IPS-15b (cell line): ENCODE measurements at regions not wholly inside any gene's neighbourhood (a gene's known extent, or its start where the extent isn't known, plus 50 kb on each side); places are given as distances from the start of the nearest gene placed in this dataset.

Experiments used
- H3K27me3 ChIP-seq: one replicate; pipeline ENCODE4 v1.6.1; 2013; ENCODE audit warnings: low read length; ENCODE audit not compliant: control insufficient read depth, insufficient read depth
- H3K36me3 ChIP-seq: one replicate; pipeline ENCODE4 v1.6.1; 2013; ENCODE audit warnings: low read length; ENCODE audit not compliant: control insufficient read depth, insufficient read depth
- H3K4me1 ChIP-seq: one replicate; pipeline ENCODE4 v1.6.1; 2013; ENCODE audit warnings: mild to moderate bottlenecking, low read length; ENCODE audit not compliant: control insufficient read depth, insufficient read depth
- H3K4me3 ChIP-seq: one replicate; pipeline ENCODE4 v1.5.1; 2013; ENCODE audit warnings: low read depth, low read length
- H3K9ac ChIP-seq: one replicate; pipeline ENCODE4 v1.6.1; 2013; ENCODE audit warnings: low read depth, mild to moderate bottlenecking, low read length
- H3K9me3 ChIP-seq: one replicate; pipeline ENCODE4 v1.6.1; 2013; ENCODE audit warnings: mild to moderate bottlenecking, low read length; ENCODE audit not compliant: control insufficient read depth, insufficient read depth

DNA sequence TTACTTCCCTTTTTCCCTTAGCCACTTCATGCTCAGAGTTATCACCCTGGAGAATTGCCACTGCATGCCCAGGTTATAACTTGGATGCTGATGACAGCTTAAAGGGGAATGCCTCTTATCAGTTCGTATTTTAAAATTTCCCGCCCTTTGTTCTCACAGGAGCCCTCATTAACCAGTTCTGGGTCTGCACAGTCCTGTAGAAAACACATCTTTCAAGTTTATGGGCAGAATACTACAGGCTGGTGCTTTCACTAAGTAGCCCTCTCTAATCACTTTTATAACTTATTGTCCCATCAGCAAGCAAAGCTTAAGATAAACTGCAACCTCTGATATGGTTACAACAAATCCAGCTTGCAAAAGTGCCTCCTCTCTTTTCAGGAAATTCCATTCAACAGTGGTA, 587.3 kb upstream of the UBE2E2 start:
- Histone ChIP-seq H3K9ac (no peak overlapping the region), H3K9me3 (no peaks in the 10 kb centered on the region), H3K4me3 (no peak overlapping the region), H3K36me3 (no peaks in the 10 kb centered on the region), H3K4me1 (no peaks in the 10 kb centered on the region), H3K27me3 (no peaks in the 10 kb centered on the region)

DNA sequence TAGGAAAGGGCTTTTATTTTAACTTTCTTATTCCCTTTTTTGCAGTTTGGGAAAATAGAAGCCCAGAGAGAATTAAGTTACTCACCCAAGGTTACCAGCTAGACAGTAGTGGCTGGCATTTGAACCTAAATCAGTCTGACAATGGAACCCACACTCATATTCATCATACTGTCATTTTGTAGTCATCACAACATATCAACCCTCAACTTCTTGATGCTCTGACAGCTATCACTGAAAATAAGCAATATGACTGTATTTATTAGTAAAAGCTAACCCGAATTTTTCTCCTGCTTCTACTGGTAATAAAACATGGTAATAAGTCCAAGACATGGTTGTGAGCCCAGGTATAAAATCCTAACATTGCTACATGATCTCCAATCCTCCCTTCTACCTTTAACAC, 585.8 kb upstream of the UBE2E2 start:
- H3K9me3 ChIP-seq = no peaks in the 10 kb centered on the region
- H3K4me3 ChIP-seq = no peak overlapping the region
- H3K4me1 ChIP-seq = no peaks in the 10 kb centered on the region
- no peaks in the 10 kb centered on the region for H3K27me3 ChIP-seq
- H3K36me3 ChIP-seq = no peaks in the 10 kb centered on the region
- H3K9ac ChIP-seq = no peak overlapping the region

DNA sequence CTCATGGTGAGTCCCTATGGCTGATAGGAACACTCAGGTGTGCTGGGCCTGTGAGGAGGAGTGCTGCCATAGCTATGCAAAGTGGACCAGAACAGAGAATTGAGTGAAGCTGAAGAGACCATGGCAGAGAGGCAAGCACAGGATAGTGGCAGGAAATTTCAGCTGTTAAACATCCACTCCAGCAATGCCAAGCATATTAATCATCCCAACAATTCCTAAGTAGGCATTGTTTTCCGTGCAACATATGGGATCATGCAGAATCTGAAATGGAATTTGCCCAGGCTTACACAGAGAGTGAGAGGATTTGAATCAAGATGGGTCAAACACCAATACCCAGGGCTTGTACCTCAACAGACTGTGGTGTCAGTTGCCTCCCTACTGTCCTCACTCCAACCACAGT, 582.6 kb upstream of the UBE2E2 start:
- Histone ChIP-seq H3K9me3 (no peaks in the 10 kb centered on the region), H3K27me3 (no peaks in the 10 kb centered on the region), H3K4me3 (no peak overlapping the region), H3K4me1 (no peaks in the 10 kb centered on the region), H3K9ac (no peak overlapping the region), H3K36me3 (no peaks in the 10 kb centered on the region)

DNA sequence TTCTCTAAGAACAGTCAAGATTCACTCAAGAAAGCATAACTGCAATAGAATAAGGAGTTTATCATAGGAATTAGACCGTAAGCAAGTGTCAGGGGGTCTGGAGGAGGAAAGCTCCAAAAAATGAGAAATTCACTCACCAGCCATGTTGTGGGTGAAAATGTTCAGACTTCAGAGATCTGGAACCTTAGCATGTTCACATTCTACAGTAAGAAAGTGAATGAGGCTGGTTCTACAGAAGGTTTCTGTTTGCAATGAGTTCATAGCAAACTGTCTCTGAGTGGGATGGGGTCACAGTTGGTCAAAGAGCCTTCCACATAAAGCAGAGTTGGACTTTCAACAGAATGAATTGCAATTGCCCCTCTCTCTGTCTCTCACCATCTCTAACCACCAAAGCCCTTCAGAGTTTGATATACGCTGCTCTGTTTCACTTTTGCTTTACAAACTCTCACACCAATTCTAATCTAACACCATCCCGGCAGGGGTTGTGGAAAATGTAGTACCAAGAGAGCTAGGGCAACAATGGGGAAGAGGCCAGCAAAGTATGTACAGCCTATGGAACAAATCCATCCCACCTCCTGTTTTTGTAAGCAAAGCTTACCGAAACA, 581.8 kb upstream of the UBE2E2 start:
- no peak overlapping the region for H3K9ac ChIP-seq
- no peaks in the 10 kb centered on the region for H3K36me3 ChIP-seq
- no peak overlapping the region for H3K4me3 ChIP-seq
- H3K9me3 ChIP-seq = no peaks in the 10 kb centered on the region
- no peaks in the 10 kb centered on the region for H3K4me1 ChIP-seq
- no peaks in the 10 kb centered on the region for H3K27me3 ChIP-seq

DNA sequence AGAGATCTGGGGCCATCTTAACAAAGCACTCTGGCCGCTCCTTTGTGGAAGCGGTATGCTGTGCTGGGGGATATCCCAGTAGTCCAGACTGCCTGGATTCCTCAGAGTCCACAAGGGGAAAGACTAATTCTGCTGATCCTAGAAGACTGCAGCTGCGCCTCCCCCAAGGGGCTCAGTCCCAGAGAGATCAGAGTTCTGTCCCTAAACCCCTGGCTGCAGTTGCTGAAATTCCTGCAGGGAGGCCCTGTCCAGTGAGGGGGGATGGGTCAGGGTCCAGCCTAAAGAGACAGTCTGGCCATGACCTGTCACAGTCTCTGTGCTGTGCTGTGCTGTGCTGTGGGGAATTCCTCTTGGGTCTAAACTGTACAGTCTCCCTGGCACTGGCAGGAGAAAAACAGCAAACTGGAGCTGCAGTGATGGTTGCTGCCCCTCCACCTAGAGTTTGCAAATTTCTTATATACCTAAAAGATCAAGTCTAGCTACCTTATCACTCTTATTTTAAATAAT, 575.1 kb upstream of the UBE2E2 start:
- H3K4me3 ChIP-seq = no peak overlapping the region
- H3K27me3 ChIP-seq = no peaks in the 10 kb centered on the region
- H3K4me1 ChIP-seq = no peaks in the 10 kb centered on the region
- no peaks in the 10 kb centered on the region for H3K36me3 ChIP-seq
- H3K9ac ChIP-seq = no peak overlapping the region
- H3K9me3 ChIP-seq = no peaks in the 10 kb centered on the region

DNA sequence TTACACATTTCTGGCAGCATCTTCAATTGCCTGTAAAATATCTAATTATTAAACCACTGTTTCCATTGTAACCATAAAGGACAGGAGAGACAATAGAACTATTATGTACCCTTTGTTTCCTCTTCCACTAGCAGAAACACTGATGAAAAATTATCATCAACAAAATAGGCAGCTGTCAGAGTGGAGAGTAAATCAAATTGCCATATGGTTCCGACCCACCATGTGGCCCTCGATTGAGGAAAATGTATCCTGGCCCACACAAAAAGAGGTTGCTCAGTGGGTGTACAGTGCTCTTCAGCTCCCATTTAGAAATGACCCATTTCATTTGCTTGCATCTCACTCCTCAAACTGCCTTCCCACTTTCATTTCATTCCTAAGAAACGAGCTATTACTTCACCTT, 570.6 kb upstream of the UBE2E2 start:
- Histone ChIP-seq H3K9me3 (no peaks in the 10 kb centered on the region), H3K9ac (no peak overlapping the region), H3K4me3 (no peak overlapping the region), H3K27me3 (no peaks in the 10 kb centered on the region), H3K4me1 (peaks cover 4% of the 10 kb centered on the region), H3K36me3 (no peaks in the 10 kb centered on the region)

DNA sequence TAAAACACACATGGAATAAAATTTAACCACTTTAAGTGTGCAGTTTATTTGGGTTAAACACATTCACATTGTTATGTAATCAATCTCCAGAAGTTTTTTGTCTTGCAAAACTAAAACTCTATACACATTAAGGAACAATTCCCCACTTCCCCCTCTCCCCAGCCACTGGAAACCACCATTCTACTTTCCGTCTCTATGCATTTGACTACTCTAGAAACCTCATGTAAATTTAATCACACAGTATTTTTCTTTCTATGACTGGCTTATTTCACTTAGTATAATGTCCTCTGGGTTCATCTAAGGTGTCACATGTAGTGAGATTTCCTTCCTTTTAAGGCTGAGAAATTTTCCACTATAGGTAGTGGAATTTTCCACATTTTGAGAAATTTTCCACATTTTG, 568.7 kb upstream of the UBE2E2 start:
- Histone ChIP-seq H3K9ac (no peak overlapping the region), H3K27me3 (no peaks in the 10 kb centered on the region), H3K36me3 (no peaks in the 10 kb centered on the region), H3K4me3 (no peak overlapping the region), H3K4me1 (peaks cover 4% of the 10 kb centered on the region), H3K9me3 (no peaks in the 10 kb centered on the region)

DNA sequence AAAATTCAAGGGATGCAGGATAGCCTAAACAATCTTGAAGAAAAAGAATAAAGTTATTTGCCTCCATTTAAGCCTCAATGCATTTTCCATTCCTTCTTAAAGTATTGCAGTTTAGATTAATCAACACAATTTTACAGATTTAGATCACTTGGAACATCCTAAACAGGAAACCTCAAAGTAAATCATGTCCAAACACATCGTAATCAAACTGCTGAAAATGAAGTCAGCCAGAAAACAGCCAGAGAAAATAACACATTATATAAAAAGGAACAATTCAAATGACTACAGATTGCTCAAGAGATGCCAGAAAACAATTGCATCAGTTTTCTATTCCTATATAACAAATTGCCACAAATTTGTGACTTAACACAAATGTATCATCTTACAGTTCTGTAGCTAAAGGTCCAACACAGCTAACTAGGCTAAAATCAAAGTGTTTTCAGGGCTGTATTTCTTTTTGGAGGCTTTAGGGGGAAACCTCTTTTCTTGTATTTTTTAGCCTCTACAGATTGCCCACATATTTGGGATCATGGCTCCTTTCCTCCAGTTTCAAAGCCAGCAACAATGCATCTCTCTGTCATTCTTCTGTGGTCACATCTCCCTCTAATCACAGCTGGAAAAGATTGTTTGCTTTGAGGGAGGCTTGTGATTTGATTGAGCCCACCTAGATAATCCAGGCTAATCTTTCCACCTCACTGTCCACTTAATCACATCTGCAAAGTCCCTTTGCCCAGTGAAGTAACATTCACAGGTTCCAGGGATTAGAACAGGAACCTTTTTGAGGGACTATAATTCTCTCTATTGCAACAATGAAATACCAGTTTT, 543.3 kb upstream of the UBE2E2 start:
- Histone ChIP-seq H3K9ac (no peak overlapping the region), H3K36me3 (no peaks in the 10 kb centered on the region), H3K4me3 (no peak overlapping the region), H3K27me3 (no peaks in the 10 kb centered on the region), H3K9me3 (no peaks in the 10 kb centered on the region), H3K4me1 (no peaks in the 10 kb centered on the region)

DNA sequence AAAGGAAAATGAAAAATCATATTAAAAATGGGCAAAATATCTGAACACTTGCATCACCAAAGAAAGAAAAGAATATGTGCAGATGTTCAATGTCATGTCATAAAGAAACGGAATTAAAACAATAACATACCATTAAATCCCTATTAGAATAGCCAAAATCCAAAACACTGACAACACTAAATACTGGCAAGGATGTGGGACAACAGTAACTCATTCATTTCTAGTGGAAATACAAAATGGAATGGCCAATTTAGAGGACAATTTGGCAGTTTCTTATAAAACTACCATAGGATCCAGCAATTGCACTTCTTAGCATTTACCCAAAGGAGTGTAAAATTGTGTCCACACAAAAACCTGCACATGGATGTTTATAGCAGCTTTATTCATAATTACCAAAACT, 542.5 kb upstream of the UBE2E2 start:
- Histone ChIP-seq H3K9me3 (no peaks in the 10 kb centered on the region), H3K27me3 (no peaks in the 10 kb centered on the region), H3K36me3 (no peaks in the 10 kb centered on the region), H3K4me1 (no peaks in the 10 kb centered on the region), H3K9ac (no peak overlapping the region), H3K4me3 (no peak overlapping the region)

DNA sequence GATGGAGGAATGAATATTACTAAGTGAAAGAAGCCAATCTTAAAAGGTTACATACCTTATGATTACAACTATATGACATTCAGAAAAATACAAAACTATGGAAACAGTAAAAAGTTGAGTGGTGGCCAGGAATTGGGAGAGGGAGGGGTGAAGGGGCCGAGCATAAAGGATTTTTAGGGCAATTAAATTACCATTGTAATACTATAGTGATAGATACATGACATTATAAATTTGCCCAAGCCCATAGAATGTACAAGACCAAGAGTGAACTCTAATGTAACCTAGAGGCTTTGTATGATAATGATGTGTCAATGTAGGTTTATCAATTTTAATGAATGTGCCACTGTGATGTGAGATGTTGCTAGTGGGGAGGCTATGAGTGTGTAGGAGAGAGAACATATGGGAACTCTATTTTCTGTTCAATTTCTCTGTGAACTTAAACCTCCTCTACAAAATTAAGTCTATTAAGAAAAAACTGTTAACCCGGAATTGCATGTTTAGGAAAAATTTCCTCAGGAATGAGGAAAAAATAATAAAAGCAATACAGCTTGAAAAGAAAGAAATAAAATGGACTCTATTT, 541.9 kb upstream of the UBE2E2 start:
- no peaks in the 10 kb centered on the region for H3K36me3 ChIP-seq
- no peaks in the 10 kb centered on the region for H3K4me1 ChIP-seq
- no peak overlapping the region for H3K4me3 ChIP-seq
- no peaks in the 10 kb centered on the region for H3K9me3 ChIP-seq
- H3K9ac ChIP-seq = no peak overlapping the region
- H3K27me3 ChIP-seq = no peaks in the 10 kb centered on the region

DNA sequence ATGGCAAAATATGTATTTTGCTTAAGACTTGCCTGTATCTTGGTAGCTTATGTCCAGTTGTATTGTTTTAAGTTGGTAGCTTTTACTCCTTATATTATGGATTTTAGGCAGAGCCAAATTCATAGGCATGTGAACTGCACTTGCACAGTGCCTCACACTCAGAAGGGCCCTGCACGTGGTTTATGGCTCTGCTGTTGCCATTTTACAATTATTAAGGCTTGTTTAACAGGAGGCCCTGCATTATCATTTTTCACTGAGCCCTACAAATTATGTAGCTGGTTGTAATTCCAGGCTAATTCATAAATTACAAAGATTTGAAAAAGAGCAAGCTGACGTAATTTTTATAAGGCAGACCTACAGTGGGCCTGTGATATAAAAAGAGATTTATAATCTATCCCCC, 537.6 kb upstream of the UBE2E2 start:
- no peaks in the 10 kb centered on the region for H3K9me3 ChIP-seq
- H3K36me3 ChIP-seq = no peaks in the 10 kb centered on the region
- H3K9ac ChIP-seq = no peak overlapping the region

DNA sequence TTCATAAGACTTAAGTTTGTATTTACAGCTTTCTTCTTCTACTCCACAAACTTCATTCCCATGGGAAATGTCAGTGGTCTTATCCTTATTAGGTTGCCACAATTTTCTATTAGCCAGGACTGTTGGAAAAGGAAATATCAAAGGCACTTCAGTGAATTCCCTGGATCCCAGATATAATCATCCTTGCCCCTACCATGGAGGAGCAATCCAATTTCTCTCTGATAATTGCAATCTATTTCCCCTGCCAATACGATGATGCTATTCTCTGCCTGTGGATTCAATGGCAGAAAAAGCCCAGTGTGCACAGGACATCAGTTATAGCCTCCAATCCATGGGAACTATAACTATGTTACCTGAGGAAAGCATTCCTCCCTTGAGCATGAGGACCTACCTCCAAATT, 536.4 kb upstream of the UBE2E2 start:
- H3K9ac ChIP-seq = no peak overlapping the region
- H3K4me1 ChIP-seq = no peaks in the 10 kb centered on the region
- H3K27me3 ChIP-seq = no peaks in the 10 kb centered on the region
- H3K36me3 ChIP-seq = no peaks in the 10 kb centered on the region
- H3K4me3 ChIP-seq = no peak overlapping the region
- H3K9me3 ChIP-seq = no peaks in the 10 kb centered on the region

More for the DNA sequence above, 537.6 kb upstream of the UBE2E2 start:
- Histone ChIP-seq H3K4me1 (no peaks in the 10 kb centered on the region), H3K4me3 (no peak overlapping the region), H3K27me3 (no peaks in the 10 kb centered on the region)
